ENCODE measurements at regions not wholly inside any gene's neighbourhood (a gene's known extent, or its start where the extent isn't known, plus 50 kb on each side); places are given as distances from the start of the nearest gene placed in this dataset.

DNA sequence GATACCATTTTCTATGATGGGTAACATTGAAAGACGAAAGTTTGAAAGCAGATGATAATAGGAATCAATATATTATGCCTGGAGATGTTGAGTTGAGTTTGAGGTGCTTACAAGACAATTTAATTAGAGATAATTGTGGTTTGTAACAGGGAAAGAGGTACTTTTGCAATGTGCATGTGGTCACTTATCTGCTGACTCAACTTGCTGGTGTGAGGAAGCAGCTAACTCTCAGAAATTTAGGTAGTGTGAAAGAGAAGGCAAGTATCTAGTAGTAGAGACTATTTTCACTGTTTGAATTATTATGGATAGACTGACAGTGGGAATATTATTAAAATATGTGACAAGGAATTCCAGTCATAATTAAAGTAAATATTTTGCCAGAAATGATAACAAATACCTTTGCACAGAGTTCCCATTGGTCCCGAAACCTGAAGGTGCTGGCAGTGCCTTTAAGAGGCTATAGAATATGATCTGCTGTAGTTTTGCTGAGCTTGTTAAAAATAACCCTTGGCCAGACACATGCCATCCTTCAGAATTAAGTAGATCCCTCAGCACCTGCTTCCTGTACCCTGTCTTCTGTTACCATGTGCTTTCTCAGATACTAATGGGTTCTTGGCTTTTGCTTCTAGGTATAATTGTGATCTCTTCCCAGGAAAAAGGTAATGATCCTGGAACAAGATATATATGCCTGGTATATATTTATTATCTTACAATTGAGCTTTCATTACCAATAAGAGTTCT lies 315.9 kb downstream of the BCHE start:
- H3K27me3 ChIP-seq, result no peaks in the 10 kb centered on the region
- TF ChIP-seq POLR2A (IDR thresholded peaks at IDR 0.05), result no peak
- no peak for TF ChIP-seq POLR2AphosphoS5 (IDR thresholded peaks at IDR 0.05)
- no peak for TF ChIP-seq EP300 (IDR thresholded peaks at IDR 0.05)
- TF ChIP-seq, protein P1, sequence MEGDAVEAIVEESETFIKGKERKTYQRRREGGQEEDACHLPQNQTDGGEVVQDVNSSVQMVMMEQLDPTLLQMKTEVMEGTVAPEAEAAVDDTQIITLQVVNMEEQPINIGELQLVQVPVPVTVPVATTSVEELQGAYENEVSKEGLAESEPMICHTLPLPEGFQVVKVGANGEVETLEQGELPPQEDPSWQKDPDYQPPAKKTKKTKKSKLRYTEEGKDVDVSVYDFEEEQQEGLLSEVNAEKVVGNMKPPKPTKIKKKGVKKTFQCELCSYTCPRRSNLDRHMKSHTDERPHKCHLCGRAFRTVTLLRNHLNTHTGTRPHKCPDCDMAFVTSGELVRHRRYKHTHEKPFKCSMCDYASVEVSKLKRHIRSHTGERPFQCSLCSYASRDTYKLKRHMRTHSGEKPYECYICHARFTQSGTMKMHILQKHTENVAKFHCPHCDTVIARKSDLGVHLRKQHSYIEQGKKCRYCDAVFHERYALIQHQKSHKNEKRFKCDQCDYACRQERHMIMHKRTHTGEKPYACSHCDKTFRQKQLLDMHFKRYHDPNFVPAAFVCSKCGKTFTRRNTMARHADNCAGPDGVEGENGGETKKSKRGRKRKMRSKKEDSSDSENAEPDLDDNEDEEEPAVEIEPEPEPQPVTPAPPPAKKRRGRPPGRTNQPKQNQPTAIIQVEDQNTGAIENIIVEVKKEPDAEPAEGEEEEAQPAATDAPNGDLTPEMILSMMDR (IDR thresholded peaks at IDR 0.05), result no peak
- no peak for DNase-seq
- no peak overlapping the region for H3K4me3 ChIP-seq
- no peak overlapping the region for H3K27ac ChIP-seq
- whole genome bisulfite sequencing, 5 donors, result 62 to 77% (median 68%) methylated on average over 2 of the region's 2 CpGs
- no peaks in the 10 kb centered on the region for H3K4me1 ChIP-seq
- intact Hi-C loops (cut with DNase I; ENCODE audit: low total_unique reads), result no loop called here
- H3K36me3 ChIP-seq, result no peaks in the 10 kb centered on the region
- no peaks in the 10 kb centered on the region for H3K9me3 ChIP-seq

DNA sequence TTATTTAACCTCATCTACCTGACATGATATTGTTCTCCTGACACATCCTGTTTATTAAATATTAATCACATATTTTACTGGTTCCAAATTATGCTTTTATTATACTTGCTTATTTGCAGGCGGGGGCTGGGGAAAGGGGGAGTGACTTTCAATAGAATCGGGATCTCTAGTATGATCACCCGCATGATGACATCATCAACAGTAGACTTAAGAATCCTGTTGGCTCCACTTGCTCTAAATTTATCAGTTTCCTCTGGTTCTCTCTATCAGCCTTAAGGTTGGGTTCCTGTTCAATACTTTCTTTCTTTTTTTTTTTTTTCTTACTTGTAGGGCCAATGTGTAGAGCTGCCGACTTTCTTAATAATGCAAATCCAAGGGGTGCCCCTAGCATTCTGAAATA lies 317.5 kb downstream of the BCHE start:
- intact Hi-C loops (cut with DNase I; ENCODE audit: low total_unique reads), result no loop called here
- Histone ChIP-seq H3K27me3 (no peaks in the 10 kb centered on the region), H3K27ac (no peak overlapping the region), H3K36me3 (no peaks in the 10 kb centered on the region), H3K9me3 (peaks cover 0 to 7% (median 0%) of the 10 kb centered on the region in 4 donors), H3K4me3 (no peak overlapping the region), H3K4me1 (no peaks in the 10 kb centered on the region)
- DNase-seq, result no peak
- TF ChIP-seq POLR2AphosphoS5 (IDR thresholded peaks at IDR 0.05), result no peak
- TF ChIP-seq, protein P1 (IDR thresholded peaks at IDR 0.05), result no peak
- no peak for TF ChIP-seq POLR2A (IDR thresholded peaks at IDR 0.05)
- TF ChIP-seq EP300 (IDR thresholded peaks at IDR 0.05), result no peak
- WGBS, 5 donors, result 77 to 92% (median 88%) methylated on average over 4 of the region's 4 CpGs

DNA sequence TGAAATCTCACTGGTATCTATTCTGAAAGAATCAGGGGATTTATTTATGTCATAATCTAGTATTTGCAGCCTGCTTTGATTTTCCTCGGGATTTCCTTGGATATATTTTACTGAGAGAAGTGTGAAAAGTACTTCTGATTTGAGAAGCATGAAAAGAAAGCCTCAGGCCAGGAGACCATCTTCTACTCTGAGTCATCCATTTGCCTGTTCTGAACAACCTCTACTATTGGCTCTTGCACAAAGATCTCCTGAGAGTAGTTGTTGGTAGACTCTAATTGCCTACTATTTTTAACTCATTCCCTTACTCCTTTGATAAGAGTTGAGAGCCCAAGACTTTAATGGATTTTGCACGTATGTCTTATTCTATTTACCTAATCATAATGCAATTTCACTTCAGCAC lies 318.9 kb downstream of the BCHE start:
- 51 to 60% (median 58%) methylated on average over 2 of the region's 2 CpGs for WGBS, 5 donors
- Histone ChIP-seq H3K9me3 (peaks cover 0 to 7% (median 0%) of the 10 kb centered on the region in 4 donors), H3K36me3 (no peaks in the 10 kb centered on the region), H3K27me3 (no peaks in the 10 kb centered on the region), H3K27ac (no peak overlapping the region), H3K4me3 (no peak overlapping the region), H3K4me1 (no peaks in the 10 kb centered on the region)
- TF ChIP-seq EP300 (IDR thresholded peaks at IDR 0.05) (no peak), POLR2A (IDR thresholded peaks at IDR 0.05) (no peak), POLR2AphosphoS5 (IDR thresholded peaks at IDR 0.05) (no peak)
- TF ChIP-seq, protein P1 (IDR thresholded peaks at IDR 0.05), result no peak
- intact Hi-C loops (cut with DNase I; ENCODE audit: low total_unique reads), result no loop called here
- DNase-seq, result no peak

DNA sequence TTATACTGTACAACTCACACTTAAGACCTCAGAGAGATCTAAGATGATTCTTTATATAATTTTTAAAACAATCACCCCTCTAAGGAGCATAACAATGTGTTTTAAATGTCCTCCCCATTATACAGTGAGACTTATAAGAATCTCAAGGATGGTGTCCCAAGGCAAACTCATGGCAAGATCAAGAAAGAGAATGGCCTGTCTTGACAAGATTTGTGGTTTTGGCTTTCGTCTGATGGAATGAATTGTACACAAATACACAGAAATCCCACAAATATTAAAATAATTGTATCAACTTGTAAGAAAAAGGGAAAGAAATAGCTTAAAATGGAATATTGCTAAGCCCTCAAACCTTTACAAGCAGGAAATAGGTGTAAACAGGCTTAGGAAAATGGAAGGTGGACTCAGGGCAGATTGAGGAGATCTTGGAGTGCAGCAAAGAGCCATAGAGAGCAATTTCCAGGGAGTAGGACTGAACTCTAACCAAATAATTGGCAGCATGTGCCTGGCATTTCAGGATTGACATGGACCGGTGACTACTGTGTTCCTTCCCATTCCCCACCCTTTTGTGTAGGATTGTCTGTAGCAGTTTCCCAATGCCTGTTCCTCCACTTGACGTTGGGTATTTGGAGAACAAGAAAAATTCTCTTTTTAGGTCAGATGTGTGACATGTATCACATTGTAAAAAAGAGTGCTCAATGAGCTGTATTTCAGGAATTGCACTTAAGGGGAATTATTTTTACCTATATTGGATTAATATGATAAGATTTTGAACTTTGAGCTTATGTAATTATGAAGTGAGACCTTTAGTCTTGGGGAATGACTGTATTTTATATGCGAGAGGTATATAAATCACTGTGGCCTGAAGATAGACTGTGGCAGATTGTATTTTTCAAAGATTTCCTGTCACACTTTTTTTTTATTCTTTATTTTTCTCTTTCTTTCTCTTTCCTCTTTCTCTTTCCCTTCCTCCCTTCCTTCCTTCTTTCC lies 317.8 kb upstream of the SLITRK3 start:
- Histone ChIP-seq H3K4me1 (no peaks in the 10 kb centered on the region), H3K27me3 (no peaks in the 10 kb centered on the region), H3K27ac (no peak overlapping the region), H3K9me3 (peaks cover 0 to 7% (median 0%) of the 10 kb centered on the region in 4 donors), H3K4me3 (no peak overlapping the region), H3K36me3 (no peaks in the 10 kb centered on the region)
- intact Hi-C loops (cut with DNase I; ENCODE audit: low total_unique reads), result no loop called here
- TF ChIP-seq POLR2AphosphoS5 (IDR thresholded peaks at IDR 0.05), result no peak
- TF ChIP-seq EP300 (IDR thresholded peaks at IDR 0.05), result no peak
- TF ChIP-seq POLR2A (IDR thresholded peaks at IDR 0.05), result no peak
- TF ChIP-seq, protein P1 (IDR thresholded peaks at IDR 0.05), result no peak
- DNase-seq, result no peak
- 65 to 78% (median 73%) methylated on average over 4 of the region's 4 CpGs for WGBS, 5 donors

Measured in stomach (tissue), 8 donors.